Neural crest cell (in vitro differentiated cells): ENCODE measurements at regions not wholly inside any gene's neighbourhood (a gene's known extent, or its start where the extent isn't known, plus 50 kb on each side); places are given as distances from the start of the nearest gene placed in this dataset.

ENCODE experiments used
- DNase-seq: peaks from one replicate; pipeline ENCODE4 v3.0.0; 2021; ENCODE audit warnings: low read depth, mixed read lengths, low spot score
- H3K27ac Mint-ChIP-seq: one replicate; pipeline ENCODE4 v1.8.0; 2021; ENCODE audit warnings: mild to moderate bottlenecking, mixed read lengths; ENCODE audit not compliant: unreplicated experiment
- H3K27me3 Mint-ChIP-seq: 2 replicates; pipeline ENCODE4 v1.8.0; 2021; ENCODE audit warnings: low read depth, mild to moderate bottlenecking, mixed read lengths
- H3K36me3 Mint-ChIP-seq: 2 replicates; pipeline ENCODE4 v1.8.0; 2021; ENCODE audit warnings: low read depth, mild to moderate bottlenecking, mixed read lengths
- H3K4me1 Mint-ChIP-seq: 2 replicates; pipeline ENCODE4 v1.8.0; 2021; ENCODE audit warnings: mixed read lengths
- H3K4me3 Mint-ChIP-seq: one replicate; pipeline ENCODE4 v1.8.0; 2021; ENCODE audit warnings: mild to moderate bottlenecking, mixed read lengths
- H3K9me3 Mint-ChIP-seq: 2 replicates; pipeline ENCODE4 v1.8.0; 2021; ENCODE audit warnings: mixed read lengths
- TF ChIP-seq, protein P1 (sequence below): fragments of 200-600 bp; sonication (generic); conservative IDR thresholded peaks from 2 replicates; pipeline ENCODE4 v1.5.0; 2021; ENCODE audit warnings: antibody characterized with exemption, mild to moderate bottlenecking

DNA sequence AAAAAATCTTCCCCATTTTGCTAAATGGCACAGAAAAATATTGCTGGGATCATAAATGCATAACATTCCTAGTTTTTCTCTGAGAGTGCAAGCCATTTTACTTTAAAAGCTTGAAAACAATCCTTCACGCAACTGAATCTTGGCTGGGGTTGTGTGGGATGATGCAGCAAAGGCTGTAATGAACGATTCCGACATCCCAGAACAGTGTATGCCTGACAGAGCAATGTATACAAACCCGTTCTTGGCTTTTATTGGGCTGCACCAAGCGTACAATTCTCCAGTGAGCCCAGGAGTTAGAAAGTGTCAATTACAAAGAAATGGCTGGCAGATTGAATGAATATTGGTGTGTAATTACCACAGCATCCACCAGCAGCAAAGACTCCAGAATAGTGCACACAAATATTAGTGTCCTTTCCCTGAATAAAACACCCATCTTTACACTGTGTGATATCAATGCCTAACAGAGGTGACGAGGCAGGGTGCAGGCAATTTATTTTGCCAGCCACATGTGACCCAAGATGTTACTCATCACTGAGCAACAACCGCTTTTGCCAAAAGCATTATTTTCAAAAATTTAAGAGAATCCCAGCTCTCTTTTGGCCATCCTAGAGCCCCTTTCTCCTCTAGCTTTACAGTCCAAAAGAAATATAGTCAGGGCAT is 578.6 kb upstream of the CHAC2 start:
- Mint-ChIP-seq H3K27ac (no peak overlapping the region), H3K27me3 (no peaks in the 10 kb centered on the region), H3K4me3 (no peak overlapping the region), H3K9me3 (peaks cover 2% of the 10 kb centered on the region), H3K4me1 (no peaks in the 10 kb centered on the region), H3K36me3 (no peaks in the 10 kb centered on the region)
- DNase-seq = no peak
- TF ChIP-seq, protein P1, sequence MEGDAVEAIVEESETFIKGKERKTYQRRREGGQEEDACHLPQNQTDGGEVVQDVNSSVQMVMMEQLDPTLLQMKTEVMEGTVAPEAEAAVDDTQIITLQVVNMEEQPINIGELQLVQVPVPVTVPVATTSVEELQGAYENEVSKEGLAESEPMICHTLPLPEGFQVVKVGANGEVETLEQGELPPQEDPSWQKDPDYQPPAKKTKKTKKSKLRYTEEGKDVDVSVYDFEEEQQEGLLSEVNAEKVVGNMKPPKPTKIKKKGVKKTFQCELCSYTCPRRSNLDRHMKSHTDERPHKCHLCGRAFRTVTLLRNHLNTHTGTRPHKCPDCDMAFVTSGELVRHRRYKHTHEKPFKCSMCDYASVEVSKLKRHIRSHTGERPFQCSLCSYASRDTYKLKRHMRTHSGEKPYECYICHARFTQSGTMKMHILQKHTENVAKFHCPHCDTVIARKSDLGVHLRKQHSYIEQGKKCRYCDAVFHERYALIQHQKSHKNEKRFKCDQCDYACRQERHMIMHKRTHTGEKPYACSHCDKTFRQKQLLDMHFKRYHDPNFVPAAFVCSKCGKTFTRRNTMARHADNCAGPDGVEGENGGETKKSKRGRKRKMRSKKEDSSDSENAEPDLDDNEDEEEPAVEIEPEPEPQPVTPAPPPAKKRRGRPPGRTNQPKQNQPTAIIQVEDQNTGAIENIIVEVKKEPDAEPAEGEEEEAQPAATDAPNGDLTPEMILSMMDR = no peak

DNA sequence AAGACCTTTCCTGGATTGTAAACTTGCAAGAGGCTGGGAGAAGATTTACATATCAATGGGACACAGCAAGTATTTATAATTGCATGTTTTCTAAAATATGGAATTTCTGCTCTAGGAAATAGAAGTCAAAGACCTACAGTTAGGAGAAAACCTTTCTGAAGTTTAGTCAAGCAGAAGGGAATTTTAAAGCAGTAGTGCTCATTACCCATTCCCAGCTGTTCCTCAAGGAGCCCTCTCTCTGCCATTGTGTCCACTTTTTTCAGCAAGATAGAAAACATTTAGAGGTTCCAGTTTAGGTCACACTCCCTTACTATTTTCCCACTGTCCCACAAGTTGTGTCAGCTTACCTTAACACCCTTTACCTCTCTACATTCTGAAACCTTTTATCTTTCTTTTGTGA is 584.0 kb upstream of the CHAC2 start:
- no peaks in the 10 kb centered on the region for H3K36me3 Mint-ChIP-seq
- no peaks in the 10 kb centered on the region for H3K9me3 Mint-ChIP-seq
- peaks cover 6% of the 10 kb centered on the region for H3K4me1 Mint-ChIP-seq
- H3K27me3 Mint-ChIP-seq = no peaks in the 10 kb centered on the region
- TF ChIP-seq, protein P1 = no peak
- no peak overlapping the region for H3K27ac Mint-ChIP-seq
- DNase-seq = no peak
- no peak overlapping the region for H3K4me3 Mint-ChIP-seq

DNA sequence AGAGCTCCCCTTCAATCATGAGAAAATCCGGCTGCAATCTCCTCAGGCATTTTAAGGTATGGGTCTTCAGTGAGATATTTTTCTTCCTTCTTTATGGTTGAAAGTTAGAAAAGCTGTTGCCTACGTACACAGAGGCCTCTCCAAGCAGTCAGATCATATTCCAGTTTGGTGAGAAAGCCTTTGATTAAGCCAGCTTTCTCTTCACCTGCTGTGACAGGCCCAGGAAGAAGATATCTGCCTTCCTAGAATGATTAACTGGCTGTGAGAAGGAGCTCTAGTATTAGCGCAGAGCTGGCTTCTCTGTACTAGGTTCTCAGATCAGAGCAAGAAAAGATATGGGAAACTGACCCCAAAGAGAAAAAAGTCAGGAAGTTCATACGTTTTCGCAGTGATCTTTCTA is 585.0 kb upstream of the CHAC2 start:
- H3K27ac Mint-ChIP-seq = no peak overlapping the region
- no peaks in the 10 kb centered on the region for H3K27me3 Mint-ChIP-seq
- DNase-seq = no peak
- H3K4me1 Mint-ChIP-seq = peaks cover 6% of the 10 kb centered on the region
- no peaks in the 10 kb centered on the region for H3K36me3 Mint-ChIP-seq
- no peak overlapping the region for H3K4me3 Mint-ChIP-seq
- TF ChIP-seq, protein P1 = no peak
- no peaks in the 10 kb centered on the region for H3K9me3 Mint-ChIP-seq

DNA sequence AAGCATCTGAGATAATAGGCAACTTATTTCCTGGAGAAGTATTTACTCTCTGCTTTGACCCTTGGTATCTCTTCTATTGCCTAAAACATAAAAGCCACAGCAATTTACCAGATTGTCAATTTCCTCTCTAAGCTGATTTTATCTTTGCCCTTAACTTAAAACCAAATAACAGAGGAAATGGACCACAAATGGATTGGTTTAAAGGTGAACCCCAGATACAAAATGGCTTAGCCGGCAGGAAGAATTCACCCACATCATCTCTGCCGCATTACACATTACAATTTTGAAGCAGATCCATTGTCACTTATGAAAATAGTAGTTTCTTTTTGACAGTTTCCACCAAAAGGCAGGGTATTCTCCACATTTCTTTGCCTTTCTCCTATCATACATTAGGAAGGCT is 585.8 kb upstream of the CHAC2 start:
- peaks cover 6% of the 10 kb centered on the region for H3K4me1 Mint-ChIP-seq
- H3K27ac Mint-ChIP-seq = peak overlapping the region; percentile 29
- H3K27me3 Mint-ChIP-seq = no peaks in the 10 kb centered on the region
- no peak overlapping the region for H3K4me3 Mint-ChIP-seq
- TF ChIP-seq, protein P1 = no peak
- H3K9me3 Mint-ChIP-seq = no peaks in the 10 kb centered on the region
- no peak for DNase-seq
- no peaks in the 10 kb centered on the region for H3K36me3 Mint-ChIP-seq

DNA sequence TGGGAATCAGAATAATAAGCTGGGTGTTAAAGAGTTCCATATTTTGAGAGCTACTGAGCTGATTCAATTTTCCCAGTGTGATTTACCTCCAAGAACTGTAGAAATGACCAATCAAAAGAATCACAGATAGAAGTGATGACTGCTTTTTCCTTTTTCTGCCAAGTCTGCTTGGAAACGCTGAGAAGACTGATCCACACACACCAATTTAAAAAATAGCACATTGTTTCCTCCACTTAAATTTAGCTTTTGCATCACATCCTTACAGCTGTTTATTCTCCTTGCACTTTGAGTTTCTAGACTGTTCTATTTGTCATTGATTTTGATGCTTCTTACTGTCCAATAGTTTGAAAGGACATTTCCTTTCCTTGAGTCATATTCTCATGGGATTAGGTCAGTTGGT is 590.3 kb upstream of the CHAC2 start:
- H3K36me3 Mint-ChIP-seq = no peaks in the 10 kb centered on the region
- no peak overlapping the region for H3K27ac Mint-ChIP-seq
- TF ChIP-seq, protein P1 = no peak
- no peaks in the 10 kb centered on the region for H3K27me3 Mint-ChIP-seq
- H3K9me3 Mint-ChIP-seq = no peaks in the 10 kb centered on the region
- no peak overlapping the region for H3K4me3 Mint-ChIP-seq
- H3K4me1 Mint-ChIP-seq = no peaks in the 10 kb centered on the region
- DNase-seq = no peak
